22Rv1 (cell line): ENCODE measurements at regions not wholly inside any gene's neighbourhood (a gene's known extent, or its start where the extent isn't known, plus 50 kb on each side); places are given as distances from the start of the nearest gene placed in this dataset.

Source experiments
- CTCF ChIP-seq: fragments of 450-650 bp; IDR thresholded peaks from 2 replicates; pipeline ENCODE4 v1.5.1; 2017; ENCODE audit warnings: mild to moderate bottlenecking
- ZFX ChIP-seq: fragments of 450-650 bp; IDR thresholded peaks from 2 replicates; pipeline ENCODE4 v1.6.1; 2017; ENCODE audit warnings: antibody characterized with exemption, borderline replicate concordance

- no peak for TF ChIP-seq CTCF
- no peak for TF ChIP-seq ZFX
Measured at GRCh38 chr3:168493412-168494205, 397.9 kb upstream of the GOLIM4 start.
